Amygdala (tissue), 56 donors: ENCODE measurements at regions not wholly inside any gene's neighbourhood (a gene's known extent, or its start where the extent isn't known, plus 50 kb on each side); places are given as distances from the start of the nearest gene placed in this dataset.
"Not testable (repeated sequence)": the region's sequence is repeated elsewhere in the genome, so short reads cannot be mapped to it uniquely, and the experiment has no call there.

ENCODE experiments used
- DNase-seq, 56 donors: peaks; one replicate each; lab custom pipeline; 2025; lab: John Stamatoyannopoulos, UW

DNA sequence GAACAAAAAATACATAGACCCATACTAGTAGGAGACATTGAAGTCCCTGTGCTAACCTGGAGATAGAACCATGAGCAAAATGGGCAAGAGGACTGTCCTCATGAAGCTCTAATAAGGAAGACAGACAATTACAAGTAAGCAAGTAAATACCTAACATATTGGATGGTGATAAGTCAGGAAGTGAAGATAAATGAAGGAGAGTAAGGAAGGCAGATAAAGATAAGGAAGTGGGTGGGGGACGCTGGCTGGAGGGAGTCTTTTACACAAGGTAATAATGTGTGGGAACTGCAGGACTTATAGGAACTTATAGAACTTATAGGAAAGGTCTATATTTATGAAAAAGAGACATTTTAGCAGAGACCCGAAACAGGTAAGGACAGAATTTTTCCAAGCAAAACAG lies 148.9 kb upstream of the ABI3BP start:
- no peak for DNase-seq

DNA sequence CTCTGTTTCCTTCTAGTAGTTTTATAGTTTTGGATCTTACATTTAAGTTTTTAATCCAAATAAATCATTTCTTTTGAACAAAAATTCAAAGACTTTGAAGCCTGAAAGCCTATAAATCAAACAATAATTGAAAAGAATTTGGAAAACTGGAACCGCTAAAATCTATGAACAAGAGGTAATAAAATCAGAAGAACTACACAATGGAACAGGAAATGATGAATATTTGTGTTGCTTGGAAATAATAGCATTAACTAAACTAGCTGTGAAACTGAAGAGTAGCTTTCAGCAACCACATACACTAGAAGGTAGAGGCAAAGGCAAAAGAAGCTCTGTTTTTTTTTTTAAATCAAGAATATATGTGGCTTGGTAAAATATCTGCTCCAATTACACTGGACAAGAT lies 147.9 kb upstream of the ABI3BP start:
- no peak for DNase-seq

DNA sequence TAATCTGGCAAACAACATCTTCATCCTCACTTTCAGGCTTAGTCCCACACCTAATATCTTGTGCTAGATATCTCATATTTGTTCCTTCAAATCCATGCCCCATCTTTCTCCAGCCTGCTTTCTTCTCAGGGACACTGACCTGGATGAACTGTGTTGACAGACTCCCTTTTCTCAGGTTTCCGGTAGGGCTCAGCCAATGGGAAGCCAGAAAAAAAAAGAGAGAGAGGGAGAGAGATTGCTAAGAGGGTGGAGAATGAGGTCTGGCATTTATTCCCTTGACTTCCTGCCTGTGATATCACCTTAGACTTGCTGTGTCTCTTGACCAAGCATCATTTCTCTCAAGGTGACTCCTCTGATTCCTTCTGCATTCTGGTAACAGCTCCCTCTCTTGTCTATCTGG lies 145.6 kb upstream of the ABI3BP start:
- no peak for DNase-seq

DNA sequence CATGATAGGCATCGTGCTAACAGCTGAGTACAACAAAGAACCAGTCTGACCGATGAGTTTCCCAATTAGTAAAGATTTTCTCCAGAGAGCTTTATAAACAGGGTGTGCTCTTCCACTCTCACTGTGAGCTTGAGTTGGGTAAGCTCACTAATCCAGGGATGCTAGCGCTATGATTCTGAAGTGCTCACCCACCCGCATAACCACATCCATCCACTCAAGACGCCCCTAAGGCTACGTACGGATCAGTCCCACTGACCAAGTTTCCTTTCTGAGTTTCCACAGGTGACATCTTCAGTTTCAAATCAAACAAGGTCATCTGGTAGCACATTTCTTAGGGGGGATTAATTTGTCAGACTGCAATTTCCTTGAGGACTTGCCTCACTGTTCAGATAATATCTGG lies 141.1 kb upstream of the ABI3BP start:
- no peak for DNase-seq

DNA sequence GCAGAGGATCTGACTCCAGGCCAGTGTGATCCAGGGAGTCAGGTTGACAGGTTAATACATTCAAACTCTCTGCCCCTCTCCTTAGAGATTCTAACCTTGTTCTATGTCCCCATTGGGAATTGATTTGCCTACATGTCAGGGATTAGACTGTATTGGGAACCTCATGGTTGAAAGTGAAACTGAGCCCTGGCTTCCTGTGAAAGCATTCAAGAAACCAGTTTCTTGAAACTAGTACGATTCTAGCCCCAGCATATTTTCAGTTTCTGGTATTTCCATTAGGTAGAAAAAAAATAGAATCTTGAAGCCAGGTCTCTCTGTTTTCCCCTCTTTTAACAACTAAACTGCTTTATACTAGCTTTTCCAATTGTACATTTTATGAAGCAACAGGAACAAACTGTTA lies 140.4 kb upstream of the ABI3BP start:
- DNase-seq: no peak

DNA sequence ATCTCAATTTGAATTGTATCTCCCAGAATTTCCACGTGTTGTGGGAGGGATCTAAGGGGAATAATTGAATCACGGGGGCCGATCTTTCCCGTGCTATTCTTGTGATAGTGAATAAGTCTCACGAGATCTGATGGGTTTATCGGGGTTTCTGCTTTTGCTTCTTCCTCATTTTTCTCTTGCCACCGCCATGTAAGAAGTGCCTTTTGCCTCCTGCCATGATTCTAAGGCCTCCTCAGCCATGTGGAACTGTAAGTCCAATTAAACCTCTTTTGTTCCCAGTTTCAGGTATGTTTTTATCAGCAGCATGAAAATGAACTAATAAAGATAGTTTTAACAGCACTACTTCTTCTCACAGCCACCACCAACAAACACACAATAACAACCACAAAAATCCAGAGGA lies 140.0 kb upstream of the ABI3BP start:
- DNase-seq: not testable (repeated sequence)

DNA sequence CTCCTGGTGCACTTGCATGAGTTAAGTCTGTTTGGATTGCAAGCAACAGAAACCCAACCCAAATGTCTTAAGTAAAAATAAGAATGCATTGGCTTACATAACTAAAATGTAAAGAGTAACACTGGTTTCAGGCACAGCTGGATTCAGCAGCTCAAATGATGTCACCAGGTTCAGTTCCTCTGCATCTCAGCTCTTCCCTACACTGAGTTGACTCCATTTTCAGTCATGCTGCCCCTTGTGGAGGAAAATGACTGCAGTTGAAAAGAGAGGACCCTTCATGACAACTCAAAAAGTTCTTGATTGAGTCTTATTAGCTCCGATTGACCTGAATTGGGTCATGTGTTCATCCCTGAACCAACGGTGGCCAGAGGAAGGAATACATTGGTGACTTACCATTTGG lies 138.5 kb upstream of the ABI3BP start:
- no peak for DNase-seq

DNA sequence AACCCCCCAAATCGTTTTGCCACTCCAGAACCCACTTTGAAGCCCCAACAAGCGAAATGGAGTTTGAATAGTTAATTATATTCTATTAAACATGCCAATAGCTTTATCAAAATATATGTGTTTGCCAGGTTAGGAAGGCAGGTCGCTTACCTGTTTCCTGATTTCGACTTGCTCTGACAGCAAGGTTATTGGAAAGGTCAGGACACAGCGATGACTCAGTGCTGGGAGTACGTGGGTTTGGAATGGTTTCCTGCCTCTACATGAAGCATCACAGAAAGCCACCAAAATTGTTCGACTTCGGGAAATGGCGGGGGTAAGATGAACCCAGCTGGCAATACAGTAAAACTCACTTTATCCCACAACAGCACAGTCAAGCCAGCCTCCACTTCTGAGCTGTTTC lies 135.6 kb upstream of the ABI3BP start:
- DNase-seq: no peak

DNA sequence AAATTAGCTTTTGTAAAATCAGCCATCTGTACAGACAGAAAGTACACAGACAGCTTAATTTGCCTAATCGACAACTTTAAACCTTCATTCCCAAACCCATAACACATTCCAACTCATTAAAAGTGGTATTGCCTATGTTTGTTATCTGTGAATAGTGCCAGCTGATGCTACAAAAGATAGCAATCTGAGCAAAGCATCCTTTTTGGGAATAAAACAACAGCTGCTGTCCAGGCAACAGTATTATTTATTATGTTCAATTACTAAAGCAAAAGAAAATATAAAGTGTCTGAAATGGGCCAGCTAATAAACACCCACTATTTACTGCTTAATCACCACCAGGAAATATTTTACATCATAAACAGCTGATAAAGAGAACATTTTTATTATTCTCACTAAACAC lies 134.8 kb upstream of the ABI3BP start:
- DNase-seq: no peak

DNA sequence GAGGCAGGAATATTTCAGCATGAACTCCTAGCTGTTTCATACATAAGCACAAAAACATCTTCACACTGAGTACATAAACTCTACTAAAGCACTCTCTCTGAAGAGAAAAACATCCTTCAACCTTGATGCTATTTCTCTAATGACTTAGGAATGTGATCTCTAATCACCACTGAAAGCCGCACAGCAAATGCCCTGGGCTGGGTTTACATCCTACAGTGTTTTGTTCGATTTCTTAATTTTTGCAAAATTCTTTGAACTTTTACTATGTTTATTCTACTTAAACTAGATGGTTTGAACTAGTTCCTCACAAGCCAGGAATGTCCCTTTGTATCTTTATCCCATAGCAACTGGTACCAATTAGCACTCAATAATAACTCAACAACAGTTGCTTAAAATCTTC lies 130.9 kb upstream of the ABI3BP start:
- no peak for DNase-seq

DNA sequence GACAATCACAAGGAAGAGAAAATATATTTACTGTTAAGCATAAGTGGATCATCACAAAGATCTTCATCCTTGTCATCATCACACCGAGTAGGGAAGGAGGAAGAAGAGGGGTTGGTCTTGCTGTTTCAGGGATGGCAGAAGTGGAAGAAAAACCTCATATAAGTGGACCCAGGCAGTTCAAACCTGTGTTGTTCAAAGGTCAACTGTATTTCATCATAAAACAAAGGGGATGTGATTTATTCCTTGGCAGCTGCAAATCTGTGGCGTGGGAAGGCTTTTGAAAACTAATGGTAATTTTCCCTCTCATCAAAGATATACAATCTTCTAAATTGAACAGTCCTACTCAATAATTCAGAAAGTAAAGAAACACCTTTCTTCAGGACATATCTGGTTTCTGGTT lies 129.9 kb upstream of the ABI3BP start:
- no peak for DNase-seq

DNA sequence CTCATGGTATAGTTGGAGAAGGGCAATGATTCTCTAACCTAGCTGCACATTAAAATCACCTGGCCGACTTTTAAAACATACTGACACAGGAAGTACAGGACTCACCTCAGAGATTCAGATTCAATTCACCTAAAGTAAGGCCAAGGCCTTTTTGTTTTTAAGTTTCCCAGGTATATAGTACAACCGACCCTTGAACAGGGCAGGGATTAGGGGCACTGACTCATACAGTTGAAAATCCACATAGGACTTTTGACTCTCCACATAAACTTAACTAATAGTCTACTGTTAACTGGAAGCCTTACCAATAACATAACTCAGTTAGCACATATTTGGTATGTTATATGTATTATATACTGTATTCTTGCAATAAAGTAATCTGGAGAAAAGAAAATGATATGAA lies 129.5 kb upstream of the ABI3BP start:
- no peak for DNase-seq

DNA sequence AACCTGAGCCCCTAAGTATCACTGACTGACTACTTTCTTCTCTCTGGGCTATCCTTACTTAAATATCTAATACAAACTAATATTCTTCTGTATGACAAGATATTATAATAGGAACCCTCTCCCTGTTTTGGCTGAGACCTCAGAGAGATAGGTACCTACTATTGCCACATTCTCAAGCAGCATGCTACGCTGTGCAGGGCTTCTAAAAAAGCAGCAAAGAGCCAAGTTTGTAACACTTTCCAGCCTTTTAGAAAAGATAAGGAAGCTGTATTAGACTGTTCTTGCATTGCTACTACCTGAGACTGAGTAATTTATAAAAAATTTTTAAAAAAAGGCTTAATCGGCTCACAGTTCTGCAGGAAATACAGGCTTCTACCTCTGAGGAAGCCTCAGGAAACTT lies 126.8 kb upstream of the ABI3BP start:
- no peak for DNase-seq

DNA sequence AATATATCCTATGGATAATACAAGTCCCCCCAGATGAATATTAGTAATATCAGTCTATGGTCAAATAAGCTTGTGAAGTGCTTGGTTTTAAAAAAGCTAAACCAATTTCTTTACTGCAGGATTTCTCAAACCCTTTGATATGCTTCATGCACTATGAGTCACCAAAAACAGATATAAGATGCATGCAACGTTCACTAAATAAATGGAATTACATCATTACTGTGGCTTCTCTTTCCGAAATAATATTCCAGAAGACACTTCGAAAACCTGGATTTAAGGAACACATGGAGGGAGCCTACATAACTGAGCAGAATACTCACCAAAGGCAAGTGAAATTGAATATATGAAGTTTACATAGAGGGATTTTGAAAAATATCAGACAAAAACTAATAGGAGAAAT lies 126.3 kb upstream of the ABI3BP start:
- no peak for DNase-seq

DNA sequence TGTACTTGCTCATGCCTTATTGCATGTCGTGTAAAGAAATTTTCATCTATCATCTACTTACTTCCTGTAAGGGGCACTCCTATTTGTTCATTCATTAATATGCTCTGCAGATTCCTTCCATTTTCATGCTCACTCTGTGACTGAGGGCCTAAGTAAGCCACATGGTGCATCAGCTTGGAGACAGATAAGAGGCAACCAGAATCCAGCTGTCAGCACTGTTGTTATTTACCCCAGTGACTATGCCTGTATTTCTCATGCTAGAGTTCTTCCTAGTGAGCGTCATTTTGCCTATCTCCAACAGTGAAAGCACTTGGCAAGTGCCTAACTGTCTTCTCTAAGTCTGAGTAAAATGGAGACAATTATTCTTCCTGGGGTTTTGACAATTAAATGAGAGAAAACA lies 124.8 kb upstream of the ABI3BP start:
- no peak for DNase-seq

DNA sequence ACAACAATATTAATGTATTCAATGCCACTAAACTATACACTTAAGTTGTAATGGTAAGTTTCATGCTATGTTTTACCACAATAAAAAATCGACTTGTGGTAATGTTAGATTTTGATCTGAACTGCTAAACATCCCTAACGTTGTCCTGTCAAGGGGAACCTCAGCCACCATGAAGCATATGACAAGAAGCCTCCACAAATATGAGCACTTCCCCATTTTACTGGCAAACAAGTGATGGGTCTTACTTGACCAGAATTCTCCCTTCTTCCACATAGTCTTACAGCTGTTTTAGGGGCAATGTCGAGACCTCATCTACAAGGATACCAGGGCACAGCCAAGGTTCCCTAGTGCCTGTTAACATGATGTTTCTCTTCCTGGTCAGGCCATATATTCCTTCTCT lies 124.2 kb upstream of the ABI3BP start:
- DNase-seq: no peak

DNA sequence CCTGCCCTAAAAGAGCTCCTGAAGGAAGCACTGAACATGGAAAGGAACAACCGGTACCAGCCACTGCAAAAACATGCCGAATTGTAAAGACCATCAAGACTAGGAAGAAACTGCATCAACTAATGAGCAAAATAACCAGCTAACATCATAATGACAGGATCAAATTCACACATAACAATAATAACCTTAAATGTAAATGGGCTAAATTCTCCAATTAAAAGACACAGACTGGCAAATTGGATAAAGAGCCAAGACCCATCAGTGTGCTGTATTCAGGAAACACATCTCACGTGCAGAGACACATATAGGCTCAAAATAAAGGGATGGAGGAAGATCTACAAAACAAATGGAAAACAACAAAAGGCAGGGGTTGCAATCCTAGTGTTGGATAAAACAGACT lies 117.1 kb upstream of the ABI3BP start:
- not testable (repeated sequence) for DNase-seq

DNA sequence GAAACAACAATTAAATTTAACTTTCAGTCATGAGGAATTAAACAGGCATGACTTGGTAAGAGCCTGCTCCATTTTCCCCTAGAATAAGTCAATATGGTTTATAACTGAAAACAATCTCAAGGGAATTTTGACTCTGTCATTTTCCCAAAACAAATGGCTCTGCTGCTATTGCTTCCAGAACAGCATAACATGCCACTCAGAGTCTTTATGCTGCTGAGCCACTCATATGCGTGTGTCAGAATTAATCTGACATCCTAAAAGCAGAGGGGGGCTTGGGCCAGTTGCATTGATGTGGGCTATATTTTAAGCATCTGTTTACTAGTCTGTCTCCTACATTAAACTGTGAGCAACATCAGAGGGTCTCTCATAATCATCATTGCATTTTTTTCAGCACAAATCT lies 111.1 kb upstream of the ABI3BP start:
- no peak for DNase-seq

DNA sequence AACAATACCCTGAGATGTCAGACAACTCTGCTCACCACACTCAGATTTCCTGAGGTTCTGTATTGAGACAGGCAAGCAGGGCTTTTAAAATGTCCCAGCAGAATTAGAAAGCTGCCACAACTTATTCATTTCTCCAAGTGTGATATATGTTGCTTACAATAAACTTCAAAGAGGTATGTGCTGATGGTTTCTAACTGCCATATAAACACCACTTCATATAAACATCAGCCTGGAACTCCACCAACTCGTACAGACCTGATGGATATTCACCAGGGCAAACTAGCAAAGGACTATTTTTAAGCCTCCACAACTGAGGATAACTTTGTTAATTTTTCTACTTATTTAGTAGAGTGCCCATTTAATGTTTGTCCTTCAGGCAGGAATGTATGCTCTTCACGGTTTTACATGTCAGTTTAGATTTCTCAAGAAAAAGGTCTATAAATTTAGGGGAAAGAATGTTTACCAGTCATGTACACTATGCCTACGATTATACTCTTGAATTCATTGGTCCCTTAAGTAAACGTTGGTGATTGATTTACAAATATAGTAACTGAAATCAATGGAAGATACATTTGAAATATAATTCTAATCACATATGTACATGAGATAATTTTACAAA lies 109.6 kb upstream of the ABI3BP start:
- no peak for DNase-seq

DNA sequence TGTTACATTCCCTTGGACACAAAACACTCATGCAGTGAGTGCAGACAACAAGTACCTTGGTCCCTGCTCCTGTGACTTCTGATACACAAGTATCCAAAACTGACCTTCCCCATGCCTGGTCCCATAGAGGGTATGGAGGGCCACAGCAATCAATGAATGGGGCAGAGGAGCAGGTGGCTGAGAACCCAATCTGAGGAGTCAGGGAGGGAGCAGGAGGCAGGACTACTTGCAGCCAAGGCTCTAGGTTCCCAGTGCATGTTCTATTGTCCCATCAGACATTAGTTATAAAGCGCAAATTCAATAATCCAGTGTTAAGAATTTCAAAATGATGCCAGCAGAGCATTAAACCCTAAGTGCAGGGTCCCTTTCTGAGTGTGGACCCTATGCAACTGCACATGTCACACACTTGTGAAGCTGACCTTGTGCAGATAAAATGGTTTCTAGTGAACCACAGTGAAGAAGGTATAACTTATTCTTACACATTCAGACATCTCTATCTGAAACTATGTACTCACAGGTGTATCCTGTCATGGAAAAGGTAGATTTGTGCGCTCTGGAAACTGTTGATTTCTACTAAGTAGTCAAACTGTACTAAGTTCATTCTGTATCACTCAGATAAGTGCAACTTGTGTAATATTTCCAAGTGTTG lies 107.3 kb upstream of the ABI3BP start:
- DNase-seq: no peak

DNA sequence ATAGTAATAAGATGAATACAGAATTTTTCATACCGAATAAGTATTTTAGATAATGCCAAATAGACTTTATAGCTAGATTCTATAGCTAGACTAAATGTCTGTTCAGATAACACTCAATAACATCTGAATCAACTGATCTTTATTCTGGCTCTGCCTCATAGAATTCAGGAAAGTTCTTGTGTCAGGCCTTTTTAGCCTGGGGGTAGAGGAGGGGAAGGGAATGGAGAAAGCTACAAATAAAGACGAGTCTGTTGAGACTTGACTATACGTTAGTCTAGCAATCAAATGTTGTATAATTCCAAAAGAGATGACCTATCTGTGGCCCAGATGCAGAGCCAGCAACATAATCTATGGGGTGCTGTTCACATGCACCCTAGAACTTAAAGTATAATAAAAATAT lies 106.6 kb upstream of the ABI3BP start:
- DNase-seq: no peak

DNA sequence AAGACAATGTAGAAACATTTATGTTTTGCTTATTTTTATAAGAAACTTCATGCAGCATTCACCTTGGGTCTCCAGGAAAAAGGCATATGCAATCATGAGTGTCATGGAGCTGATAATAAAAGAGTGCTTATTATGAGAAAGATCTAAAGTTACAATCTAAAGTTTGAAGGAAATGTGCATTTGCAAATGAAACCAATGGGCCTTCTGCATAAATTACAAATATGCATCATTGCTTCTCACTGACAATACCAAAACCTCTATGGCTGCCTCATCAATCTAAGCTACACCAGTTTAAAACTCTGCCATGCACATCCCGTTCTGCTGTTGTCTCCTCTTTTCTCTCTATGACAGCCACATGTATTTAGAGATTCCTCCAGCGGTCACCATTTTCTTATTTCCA lies 103.2 kb upstream of the ABI3BP start:
- DNase-seq: no peak
